WERI-Rb-1 (cell line): ENCODE measurements at regions not wholly inside any gene's neighbourhood (a gene's known extent, or its start where the extent isn't known, plus 50 kb on each side); places are given as distances from the start of the nearest gene placed in this dataset.

Experiments used
- DNase-seq: peaks from one replicate; pipeline ENCODE4 v3.0.0-alpha.2; 2020
- H3K27ac ChIP-seq: fragments of 250-450 bp; sonication (Bioruptor Pico); 2 replicates; pipeline ENCODE4 v1.5.1; 2020; ENCODE audit warnings: mild to moderate bottlenecking, moderate library complexity
- H3K27me3 ChIP-seq: fragments of 250-450 bp; sonication (Bioruptor Pico); 2 replicates; pipeline ENCODE4 v1.5.1; 2021; ENCODE audit warnings: mild to moderate bottlenecking, low read depth, moderate library complexity; ENCODE audit not compliant: insufficient read depth, severe bottlenecking
- H3K36me3 ChIP-seq: fragments of 250-450 bp; sonication (Bioruptor Pico); 2 replicates; pipeline ENCODE4 v1.5.1; 2020; ENCODE audit warnings: mild to moderate bottlenecking, moderate library complexity
- H3K4me3 ChIP-seq: 2 replicates; pipeline ENCODE4 v1.5.1; 2011; ENCODE audit warnings: low read depth, mild to moderate bottlenecking, control low read depth, low read length
- H3K9me3 ChIP-seq: fragments of 250-450 bp; sonication (Bioruptor Pico); 2 replicates; pipeline ENCODE4 v1.5.1; 2021; ENCODE audit warnings: mild to moderate bottlenecking, moderate library complexity; ENCODE audit not compliant: severe bottlenecking
- CTCF ChIP-seq: IDR thresholded peaks from 2 replicates; pipeline ENCODE4 v1.5.1; 2011; ENCODE audit warnings: low read depth, mild to moderate bottlenecking, control low read depth, inconsistent platforms, low read length

GRCh38 chr11:26227301-26227746 is 104.6 kb upstream of the ANO3 start:
- H3K4me3 ChIP-seq, result no peak overlapping the region
- TF ChIP-seq CTCF, result no peak
- H3K27me3 ChIP-seq, result no peaks in the 10 kb centered on the region
- no peak overlapping the region for H3K27ac ChIP-seq
- no peaks in the 10 kb centered on the region for H3K9me3 ChIP-seq
- DNase-seq, result no peak
- no peaks in the 10 kb centered on the region for H3K36me3 ChIP-seq

- H3K4me3 ChIP-seq, result no peak overlapping the region
- no peaks in the 10 kb centered on the region for H3K27me3 ChIP-seq
- no peak for DNase-seq
- H3K9me3 ChIP-seq, result no peaks in the 10 kb centered on the region
- H3K27ac ChIP-seq, result no peak overlapping the region
- TF ChIP-seq CTCF, result no peak
- no peaks in the 10 kb centered on the region for H3K36me3 ChIP-seq
These were observed 103.9 kb upstream of the ANO3 start for GRCh38 chr11:26227883-26228502.

GRCh38 chr11:26228778-26229177 is 103.2 kb upstream of the ANO3 start:
- Histone ChIP-seq H3K36me3 (no peaks in the 10 kb centered on the region), H3K9me3 (no peaks in the 10 kb centered on the region), H3K27ac (no peak overlapping the region), H3K4me3 (no peak overlapping the region), H3K27me3 (no peaks in the 10 kb centered on the region)
- no peak for TF ChIP-seq CTCF
- DNase-seq, result no peak

GRCh38 chr11:26229257-26229656 is 102.7 kb upstream of the ANO3 start:
- TF ChIP-seq CTCF, result no peak
- Histone ChIP-seq H3K27me3 (no peaks in the 10 kb centered on the region), H3K9me3 (no peaks in the 10 kb centered on the region), H3K36me3 (no peaks in the 10 kb centered on the region), H3K27ac (no peak overlapping the region), H3K4me3 (no peak overlapping the region)
- no peak for DNase-seq

GRCh38 chr11:26229981-26230380 is 101.9 kb upstream of the ANO3 start:
- H3K9me3 ChIP-seq, result no peaks in the 10 kb centered on the region
- DNase-seq, result no peak
- H3K4me3 ChIP-seq, result no peak overlapping the region
- H3K36me3 ChIP-seq, result no peaks in the 10 kb centered on the region
- no peaks in the 10 kb centered on the region for H3K27me3 ChIP-seq
- H3K27ac ChIP-seq, result no peak overlapping the region
- TF ChIP-seq CTCF, result no peak

GRCh38 chr11:26231252-26231661 is 100.7 kb upstream of the ANO3 start:
- Histone ChIP-seq H3K36me3 (no peaks in the 10 kb centered on the region), H3K27me3 (no peaks in the 10 kb centered on the region), H3K27ac (no peak overlapping the region), H3K4me3 (no peak overlapping the region), H3K9me3 (no peaks in the 10 kb centered on the region)
- DNase-seq, result no peak
- no peak for TF ChIP-seq CTCF
